ENCODE measurements at regions not wholly inside any gene's neighbourhood (a gene's known extent, or its start where the extent isn't known, plus 50 kb on each side); places are given as distances from the start of the nearest gene placed in this dataset.

DNA sequence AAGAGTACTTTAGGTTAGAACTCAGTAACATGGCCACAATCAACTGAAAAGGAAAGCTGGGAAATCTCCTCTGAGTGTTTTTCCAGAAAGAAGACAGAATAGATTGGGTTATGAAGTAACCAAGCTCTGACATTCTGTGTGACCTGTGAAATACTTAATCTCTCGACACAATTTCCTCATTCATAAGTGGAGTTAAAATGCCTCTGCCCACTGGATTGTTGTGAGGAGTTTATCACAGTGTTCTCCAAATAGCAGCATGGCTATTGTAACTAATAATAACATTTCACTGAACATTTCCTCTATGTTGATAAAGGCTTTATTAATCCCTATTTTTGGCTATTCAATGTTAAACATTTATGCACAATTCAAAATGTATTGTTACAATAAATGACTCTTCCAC lies 311.0 kb downstream of the GABRB2 start:
- DNase-seq: no peak

DNA sequence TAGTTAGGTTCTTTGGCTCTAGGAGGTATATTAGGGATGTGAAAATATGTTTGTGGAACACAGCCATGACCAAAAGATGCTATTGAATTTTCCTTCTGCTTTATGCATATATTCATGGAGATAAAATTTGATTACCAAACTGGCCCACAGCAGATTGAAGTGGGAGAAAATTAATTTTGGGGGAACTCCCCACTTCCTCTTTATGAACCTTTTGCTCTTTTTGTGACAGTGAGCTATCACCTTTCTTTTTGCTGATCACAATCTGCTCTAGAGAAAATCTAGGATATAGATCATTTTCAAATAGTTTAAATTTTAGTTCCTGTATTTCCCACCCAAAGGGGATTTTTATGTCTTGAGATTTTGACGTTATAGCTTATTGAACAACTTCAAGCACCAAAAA lies 313.0 kb downstream of the GABRB2 start:
- DNase-seq: no peak

DNA sequence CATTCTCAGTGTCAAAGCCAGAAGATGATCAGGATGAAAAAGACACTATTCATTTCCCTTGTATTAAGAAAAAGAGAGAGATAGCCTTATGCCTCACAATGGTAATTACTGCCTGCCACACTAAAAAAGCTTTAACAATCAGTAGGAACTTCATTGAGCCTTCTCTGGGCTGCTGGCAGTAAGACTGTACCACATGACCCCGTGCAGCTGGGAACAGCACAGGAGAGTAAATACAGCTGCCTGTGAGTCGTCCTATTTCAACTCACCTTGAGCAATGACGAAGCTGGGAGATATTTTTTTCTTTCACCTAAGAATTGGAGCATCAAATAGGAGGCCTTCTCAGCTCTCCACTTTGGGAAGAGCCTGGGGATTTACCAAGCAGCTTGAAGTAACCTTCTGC lies 316.3 kb downstream of the GABRB2 start:
- DNase-seq: peak; percentile 70

DNA sequence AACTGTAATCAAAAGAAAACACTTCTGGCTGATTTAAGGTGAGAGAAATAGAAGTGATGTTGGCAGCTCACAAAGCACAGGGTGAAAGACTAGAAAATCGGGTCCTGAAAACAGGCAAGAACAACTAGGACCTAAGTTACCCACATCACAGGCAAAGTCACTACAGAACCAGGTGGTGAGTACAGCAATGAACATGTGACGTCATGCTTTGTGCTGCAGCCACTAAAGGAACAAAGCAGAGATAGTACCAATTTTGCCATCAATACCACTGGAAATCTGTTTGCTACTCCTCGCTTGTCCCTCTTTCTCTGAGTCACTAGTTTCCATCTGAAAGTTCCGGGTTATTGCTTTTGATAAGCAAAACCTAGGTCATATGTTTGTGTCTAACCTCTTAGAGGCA lies 326.7 kb downstream of the GABRB2 start:
- no peak for DNase-seq

DNA sequence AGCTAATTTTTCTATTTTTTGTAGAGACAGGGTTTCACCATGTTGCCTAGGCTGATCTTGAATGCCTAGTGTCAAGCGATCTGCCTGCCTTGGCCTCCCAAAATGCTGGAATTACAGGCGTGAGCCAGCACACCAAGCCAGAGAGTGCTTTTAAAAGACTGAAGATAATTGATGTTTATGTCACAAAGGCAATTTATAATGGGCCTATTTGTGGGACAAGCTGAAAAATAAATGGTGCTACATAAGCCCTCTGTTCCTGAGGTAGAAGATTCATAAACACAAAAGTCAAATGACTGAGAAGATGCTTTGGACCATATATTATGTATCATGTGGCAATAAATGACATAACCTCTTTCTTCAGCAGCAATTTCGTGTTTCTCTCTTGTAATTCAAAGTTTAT lies 329.6 kb downstream of the GABRB2 start:
- DNase-seq: no peak

DNA sequence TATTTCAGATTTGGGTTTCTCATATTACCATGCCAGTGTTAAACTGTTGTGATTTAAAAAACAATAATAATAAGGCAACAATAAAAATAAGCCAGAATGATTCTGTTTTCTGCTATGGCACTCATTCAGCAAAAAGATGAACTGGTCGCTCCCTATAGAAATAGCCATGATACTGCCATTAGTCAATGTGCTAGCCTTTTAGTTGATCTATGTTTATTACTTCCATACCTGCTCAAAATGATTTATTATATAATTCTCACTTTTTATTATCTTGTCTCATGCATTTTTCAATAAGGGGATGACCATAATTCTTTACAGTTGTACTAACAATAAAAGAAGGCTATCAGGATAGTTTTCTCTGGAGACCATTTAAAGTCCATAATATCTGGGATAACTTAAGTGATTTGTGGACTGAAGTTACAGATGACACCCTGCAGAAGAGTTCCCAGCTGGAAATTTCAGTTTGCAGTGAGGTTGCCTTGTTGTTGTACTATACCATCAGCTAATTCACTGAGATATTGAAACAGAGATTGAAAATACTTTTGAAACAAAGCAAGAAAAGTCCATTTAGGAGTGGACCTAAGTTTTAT lies 334.3 kb downstream of the GABRB2 start:
- no peak for DNase-seq

DNA sequence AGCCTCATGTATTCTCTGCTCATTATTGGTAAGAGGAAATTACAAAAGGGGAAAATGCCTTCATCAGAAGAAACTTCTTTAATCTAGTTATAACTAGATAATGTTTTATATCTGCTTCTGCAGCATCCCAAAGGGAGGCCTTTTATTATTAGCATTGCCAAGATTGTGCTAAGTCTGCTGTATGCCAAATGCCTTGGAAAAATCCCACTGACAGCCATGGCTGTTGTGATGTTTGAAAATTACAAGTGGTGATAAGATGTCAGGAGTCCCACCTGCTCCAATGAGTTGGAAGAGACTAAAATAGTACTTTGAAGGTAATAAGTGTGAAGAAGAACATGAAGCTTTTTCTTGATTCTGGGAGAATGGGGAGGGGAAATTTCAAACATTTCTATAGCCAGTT lies 345.0 kb downstream of the GABRB2 start:
- no peak for DNase-seq

DNA sequence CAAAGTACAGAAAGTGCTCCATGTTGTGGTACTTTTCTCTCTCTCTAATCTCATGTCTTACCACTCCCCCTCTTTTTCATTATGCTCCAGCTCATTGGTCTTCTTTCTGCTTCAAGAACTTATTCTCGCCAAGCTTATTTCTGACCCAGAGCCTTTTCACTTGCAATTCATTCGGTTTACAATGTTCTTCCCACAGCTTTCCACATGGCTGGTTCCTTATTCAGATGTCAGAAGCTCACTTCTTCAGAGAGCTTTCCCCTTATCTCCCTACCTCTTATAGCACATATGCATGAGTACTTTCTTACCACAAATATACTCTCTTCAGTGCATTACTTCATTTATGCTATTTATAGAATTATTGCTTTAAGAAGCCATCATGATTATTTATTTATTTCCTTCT lies 338.8 kb upstream of the ATP10B start:
- no peak for DNase-seq

DNA sequence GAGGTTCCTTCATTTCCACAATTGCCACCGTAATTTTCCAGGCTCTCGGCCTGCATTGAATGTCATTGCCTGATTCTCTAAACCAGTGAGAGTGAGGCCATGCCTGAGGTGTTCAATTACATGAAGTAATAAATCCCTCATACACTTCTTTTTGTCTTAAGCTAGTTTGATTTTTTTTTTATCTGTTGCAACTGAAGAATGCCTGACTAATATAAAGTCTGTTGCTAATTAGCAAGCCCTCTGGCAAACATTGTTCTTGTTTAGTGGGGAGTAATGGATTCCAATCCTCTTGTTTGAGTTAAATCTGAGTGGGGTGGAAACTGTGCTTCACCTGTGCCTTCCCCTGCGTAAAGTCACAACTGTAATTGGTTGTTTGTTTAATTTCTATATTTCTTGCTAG lies 338.1 kb upstream of the ATP10B start:
- no peak for DNase-seq

DNA sequence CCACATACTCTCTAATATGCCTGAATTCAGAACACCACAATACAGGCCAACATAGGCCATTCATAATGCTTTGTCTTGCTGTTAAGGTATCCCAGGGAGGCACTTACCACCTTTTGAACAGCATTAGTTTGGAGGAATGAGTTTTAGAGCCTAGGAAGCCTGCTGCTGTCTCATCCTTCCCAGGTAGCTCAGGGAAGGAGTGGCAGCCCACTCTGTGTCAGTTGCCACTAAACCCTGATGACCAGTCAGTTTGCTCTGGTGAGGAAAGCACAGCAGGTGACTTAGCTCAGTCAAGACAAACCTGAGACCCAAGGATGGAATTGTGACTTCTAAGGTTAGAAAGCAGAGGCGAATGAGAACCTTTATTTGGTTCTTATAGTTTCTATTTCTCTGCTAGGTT lies 337.4 kb upstream of the ATP10B start:
- no peak for DNase-seq

DNA sequence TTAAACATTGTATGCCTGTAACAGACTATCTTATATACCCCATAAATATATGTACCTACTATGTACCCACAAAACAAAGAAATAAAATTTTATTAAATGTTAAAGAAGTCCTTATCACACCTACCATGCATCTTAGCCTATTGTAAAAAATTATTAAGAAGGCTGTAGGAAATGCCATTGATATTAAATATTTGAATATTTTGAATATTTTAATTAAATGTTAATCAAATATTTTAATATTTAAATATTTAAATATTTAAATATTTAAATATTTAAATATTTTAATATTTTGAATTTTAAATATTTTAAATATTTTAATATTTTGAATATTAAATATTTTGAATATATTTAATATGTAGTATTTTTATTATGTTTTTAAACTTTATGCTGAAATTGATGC lies 331.5 kb upstream of the ATP10B start:
- DNase-seq: no peak

DNA sequence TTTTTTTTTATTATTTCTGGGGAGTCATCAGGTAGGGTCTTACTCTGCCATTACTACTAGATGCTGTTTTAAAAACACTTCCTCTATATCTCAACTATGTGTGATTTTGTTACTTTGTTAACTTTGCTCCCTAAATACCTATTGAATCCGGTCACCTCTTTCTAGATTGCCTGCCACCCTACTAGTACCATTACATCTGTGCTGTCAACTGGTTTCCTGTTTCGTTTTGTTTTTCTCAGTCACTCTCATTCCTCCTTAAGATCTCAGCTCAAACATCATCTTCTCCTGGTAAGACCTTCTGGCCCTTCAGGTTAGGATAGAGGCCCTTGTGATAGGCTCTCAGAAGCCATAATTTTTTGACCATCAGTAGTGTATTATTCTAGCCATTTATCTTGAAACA lies 324.2 kb upstream of the ATP10B start:
- no peak for DNase-seq

DNA sequence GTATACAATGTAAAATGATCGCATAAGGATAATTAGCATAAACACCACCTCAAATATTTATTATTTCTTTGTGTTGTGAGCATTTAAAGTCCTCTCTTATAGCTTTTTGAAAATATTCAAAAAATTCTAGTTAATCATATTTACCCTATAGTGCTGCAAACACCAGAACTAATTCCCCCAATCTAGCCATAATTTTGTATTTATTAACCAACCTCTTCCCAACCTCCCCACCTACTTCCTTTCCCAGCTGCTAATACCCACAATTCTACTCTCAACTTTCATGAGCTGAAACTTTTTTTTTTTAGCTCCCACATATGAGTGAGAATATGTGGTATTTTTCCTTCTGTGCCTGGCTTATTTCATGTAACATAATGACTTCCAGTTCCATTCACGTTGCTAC lies 317.8 kb upstream of the ATP10B start:
- DNase-seq: no peak

DNA sequence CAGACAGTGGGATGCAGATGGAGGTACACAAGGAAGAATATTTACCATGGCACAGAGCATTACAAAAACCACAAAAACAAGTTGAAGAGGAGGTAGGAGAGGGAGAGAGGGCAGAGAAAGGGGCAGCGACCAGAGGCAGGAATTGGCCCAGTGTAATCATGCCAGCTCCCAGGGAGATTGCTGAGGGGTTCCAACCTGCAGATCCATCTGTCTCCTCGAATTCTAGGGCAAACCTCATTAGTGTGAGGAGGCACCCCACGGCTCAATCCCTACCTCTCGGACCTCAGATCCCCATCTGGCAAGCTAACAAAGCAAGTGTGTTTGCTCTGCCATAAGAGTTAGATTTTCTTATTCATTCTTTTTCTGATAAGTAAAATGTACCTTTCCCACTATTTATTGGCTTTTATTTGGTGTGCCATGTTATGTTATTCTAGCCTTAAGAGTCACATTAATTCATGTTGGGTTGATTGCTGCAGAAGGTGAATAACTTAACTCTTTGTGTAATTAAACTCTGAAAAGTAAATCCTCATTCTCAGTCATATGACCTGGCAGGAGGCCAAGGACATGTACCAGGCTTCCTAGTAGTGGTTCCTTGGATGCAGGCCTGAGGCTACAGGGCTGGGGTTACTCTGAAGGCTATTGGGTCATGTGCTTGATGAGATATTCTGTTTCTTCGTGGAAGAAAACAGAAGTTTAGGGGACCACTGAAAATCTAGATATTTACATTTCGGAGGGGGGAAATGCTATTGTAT lies 315.2 kb upstream of the ATP10B start:
- no peak for DNase-seq

DNA sequence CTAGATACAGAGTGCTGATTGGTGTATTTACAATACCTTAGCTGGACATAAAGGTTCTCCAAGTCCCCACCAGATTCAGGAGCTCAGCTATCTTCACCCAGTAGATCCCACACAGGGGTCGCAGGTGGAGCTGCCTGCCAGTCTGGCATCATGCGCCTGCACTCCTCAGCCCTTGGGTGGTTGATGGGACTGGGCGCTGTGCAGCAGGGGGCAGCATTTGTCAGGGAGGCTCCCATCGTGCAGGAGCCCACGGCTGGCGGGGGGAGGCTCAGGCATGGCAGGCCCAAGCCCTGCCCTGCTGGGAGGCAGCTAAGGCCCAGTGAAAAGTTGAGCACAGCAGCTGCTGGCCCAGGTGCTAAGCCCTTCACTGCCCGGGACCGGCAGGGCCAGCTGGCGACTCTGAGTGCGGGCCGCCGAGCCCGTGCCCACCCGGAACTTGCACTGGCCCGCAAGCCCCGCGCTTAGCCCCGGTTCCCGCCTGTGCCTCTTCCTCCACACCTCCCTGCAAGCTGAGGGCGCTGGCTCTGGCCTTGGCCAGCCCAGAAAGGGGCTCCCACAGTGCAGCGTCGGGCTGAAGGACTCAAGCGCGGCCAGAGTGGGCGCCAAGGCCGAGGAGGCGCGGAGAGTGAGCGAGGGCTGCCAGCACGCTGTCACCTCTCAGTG lies 314.1 kb upstream of the ATP10B start:
- DNase-seq: no peak

DNA sequence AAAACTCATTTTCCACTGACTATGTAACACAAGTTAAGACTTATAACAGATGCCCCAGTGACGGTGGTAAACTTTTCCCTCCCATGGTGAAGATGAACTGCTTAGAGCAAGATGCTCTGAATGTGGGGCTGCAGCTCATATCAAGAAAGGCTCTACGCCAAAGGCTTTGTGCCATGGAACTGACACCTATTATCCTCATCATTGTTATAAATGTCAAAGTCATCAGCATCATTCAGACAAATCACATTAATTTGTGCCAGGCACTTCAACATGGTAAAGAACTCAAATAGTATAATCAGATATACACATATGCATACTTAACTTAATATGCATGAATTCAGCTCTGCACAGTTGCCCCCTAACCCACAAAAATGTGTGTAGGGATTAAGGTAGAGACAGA lies 305.9 kb upstream of the ATP10B start:
- no peak for DNase-seq

DNA sequence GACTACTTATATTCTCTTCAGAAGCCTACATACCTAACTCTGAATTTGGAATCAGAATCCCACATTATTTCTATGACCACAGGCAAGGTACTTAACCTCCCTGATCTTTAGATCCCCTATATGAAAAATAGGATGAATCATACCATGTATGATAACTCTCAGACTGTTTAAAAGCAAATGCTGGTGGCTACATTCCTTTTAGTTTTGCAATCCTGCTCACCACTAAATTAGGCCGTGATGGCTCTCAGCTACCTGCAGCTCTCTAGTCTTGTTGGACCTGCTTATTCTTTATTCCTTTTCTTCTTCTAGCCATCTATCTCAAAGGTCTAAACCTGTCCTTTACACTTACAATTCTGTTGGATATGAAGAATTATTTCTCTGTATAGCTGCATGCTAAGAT lies 303.4 kb upstream of the ATP10B start:
- no peak for DNase-seq

DNA sequence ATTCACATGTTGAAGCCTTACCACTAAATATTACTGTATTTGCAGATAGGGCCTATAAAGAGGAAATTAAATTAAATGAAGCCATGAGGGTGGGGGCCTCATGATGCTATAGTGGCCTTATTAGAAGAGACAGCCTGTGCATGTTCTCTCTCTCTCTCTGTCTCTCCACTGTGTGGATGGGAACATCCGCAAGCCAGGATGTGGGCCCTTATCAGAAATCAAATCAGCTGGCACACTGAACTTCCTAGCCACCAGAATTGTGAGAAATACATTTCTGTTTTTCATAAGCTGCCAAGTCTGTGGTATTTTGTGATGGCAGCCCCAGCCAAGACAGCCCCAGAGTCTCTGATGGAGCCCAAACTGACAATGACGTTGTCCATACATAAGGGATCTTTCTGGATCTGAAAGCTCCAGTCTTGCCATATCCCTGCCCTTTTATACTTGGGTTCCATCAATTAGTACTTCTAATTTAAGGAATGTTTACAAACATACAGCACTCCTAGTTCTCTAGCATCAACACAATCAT lies 300.5 kb upstream of the ATP10B start:
- DNase-seq: no peak

DNA sequence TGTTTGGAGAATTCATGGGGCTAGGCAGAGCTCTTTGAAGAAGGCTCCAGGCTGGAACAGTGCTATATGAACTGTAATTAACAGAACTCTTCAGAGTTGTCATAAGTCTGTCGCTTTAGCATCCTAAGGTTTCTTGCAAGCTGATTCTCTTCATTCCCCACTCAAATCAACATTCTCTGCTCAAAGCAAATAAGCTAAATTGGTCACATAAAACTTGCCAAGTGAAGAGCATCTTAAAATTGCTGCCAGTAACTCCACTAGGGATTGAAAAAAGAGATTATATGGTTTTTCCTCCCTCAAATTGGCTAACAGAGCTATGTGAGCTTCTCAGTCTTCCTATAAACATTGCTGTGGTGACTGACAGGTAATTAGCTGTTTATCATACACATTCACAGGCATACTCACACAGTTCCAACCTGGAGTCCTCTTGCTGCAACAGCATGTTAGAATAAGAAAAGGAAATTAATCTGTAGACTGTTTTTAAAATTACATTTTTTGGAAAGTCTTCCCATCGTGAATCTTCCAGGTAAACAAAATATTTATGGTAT lies 298.5 kb upstream of the ATP10B start:
- DNase-seq: no peak

DNA sequence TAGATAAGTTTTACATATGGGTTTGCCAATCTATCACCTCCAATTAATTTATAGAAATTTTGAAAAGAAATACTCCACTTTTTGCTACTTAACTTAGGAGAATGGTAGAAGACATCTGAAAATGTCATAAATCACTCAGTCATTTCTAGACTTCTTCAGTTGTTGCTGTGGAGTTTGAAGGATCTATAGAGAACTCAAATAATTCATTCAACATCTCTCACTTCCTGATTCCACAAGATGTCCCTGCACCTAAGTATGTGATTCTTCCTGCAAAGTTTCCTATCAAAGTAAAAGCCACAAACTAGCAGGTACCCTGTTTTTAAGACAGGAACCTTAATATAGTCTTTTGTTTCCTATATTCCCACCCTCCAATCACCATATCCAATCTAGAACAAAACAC lies 297.1 kb upstream of the ATP10B start:
- DNase-seq: no peak

DNA sequence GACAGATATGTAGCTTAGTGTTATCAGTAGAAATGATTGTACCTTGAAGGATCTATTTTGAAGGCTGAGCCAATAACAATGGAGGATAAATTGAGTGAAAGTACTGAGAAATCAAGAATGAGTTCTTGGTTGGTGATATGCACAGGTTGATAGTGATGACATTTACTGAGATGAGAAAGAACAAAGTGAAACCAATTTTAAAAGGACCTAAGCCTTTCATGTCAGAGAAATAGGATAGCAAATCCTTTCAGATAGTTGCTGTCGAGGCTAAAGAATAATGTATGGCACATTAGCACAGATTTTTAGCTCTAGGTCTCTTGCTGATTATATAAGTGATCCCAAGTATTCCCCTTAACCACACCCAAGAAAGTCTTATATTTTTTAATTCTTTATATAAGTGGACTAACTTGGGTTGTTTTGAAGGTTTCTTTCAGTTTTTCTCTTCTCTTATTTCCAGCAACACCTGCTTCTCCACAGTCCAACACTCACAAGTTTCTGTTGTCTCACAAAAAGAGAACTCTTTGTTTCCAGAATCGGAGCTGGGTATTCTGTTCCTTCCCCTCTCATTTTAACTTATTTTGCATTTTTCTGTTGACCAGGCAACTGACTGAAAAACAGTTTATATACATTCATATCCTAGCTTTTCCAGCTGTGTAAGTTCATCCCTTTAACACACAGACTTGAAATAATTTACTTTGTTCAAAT lies 286.9 kb upstream of the ATP10B start:
- DNase-seq: no peak

DNA sequence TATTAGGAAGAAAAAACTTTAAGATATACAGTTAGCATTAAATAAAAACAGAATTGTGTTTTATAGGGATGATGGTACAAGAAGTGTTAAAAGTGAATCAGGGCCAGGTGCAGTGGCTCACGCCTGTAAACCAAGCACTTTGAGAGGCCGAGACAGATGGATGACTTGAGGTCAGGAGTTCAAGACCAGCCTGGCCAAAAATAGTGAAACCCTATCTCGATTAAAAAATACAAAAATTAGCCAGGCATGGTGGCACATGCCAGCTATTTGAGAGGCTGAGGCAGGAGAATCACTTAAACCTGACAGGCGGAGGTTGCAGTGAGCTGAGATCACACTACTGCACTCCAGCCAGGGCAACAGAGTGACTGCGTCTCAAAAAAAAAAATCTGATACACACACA lies 282.9 kb upstream of the ATP10B start:
- no peak for DNase-seq

DNA sequence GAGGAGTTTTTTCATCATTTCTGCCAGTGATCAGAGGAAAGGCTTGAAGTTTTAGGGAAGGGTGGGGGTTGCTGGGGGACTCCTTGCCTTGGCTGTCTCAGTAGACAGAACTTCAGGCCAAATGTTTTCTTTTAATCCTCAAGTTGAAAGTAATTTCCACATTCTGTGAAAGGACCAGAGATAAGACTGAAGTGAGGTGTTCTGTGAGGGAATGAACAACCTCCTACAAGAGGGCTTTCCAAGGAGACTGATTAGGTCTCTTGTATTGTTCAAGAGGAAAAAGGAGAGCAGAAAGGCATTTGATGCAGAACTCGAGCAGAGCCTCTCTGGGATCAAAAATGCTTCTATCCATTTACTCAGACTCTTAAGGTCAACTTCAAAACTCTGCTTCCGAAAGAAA lies 282.1 kb upstream of the ATP10B start:
- DNase-seq: no peak
